ENCODE measurements at regions not wholly inside any gene's neighbourhood (a gene's known extent, or its start where the extent isn't known, plus 50 kb on each side); places are given as distances from the start of the nearest gene placed in this dataset.

GRCh38 chr19:28985201-28985600 lies 227.8 kb downstream of the UQCRFS1 start:
- TF ChIP-seq CTCF (IDR thresholded peaks at IDR 0.05) = no peak
- no peak for TF ChIP-seq POLR2A (IDR thresholded peaks at IDR 0.05)
